ENCODE measurements at regions not wholly inside any gene's neighbourhood (a gene's known extent, or its start where the extent isn't known, plus 50 kb on each side); places are given as distances from the start of the nearest gene placed in this dataset.
"Not testable (repeated sequence)": the region's sequence is repeated elsewhere in the genome, so short reads cannot be mapped to it uniquely, and the experiment has no call there.

- DNase-seq: no peak
Observed at GRCh38 chr2:235219048-235219447, 267.2 kb downstream of the SH3BP4 start.

GRCh38 chr2:235220331-235220730 is 268.5 kb downstream of the SH3BP4 start:
- no peak for DNase-seq

- no peak for DNase-seq
Observed at GRCh38 chr2:235223011-235223410, 270.8 kb upstream of the AGAP1 start.

- no peak for DNase-seq
Observed at GRCh38 chr2:235224410-235224809, 269.4 kb upstream of the AGAP1 start.

GRCh38 chr2:235225261-235225660 is 268.6 kb upstream of the AGAP1 start:
- no peak for DNase-seq

- no peak for DNase-seq
Observed at GRCh38 chr2:235227590-235227989, 266.3 kb upstream of the AGAP1 start.

- not testable (repeated sequence) for DNase-seq
Observed at GRCh38 chr2:235228422-235228821, 265.4 kb upstream of the AGAP1 start.

GRCh38 chr2:235229236-235229635 is 264.6 kb upstream of the AGAP1 start:
- peak in 1 of 14 donors; percentile 2 for DNase-seq

- no peak for DNase-seq
Observed at GRCh38 chr2:235230821-235231601, 262.8 kb upstream of the AGAP1 start.

- no peak for DNase-seq
Observed at GRCh38 chr2:235232449-235233433, 261.1 kb upstream of the AGAP1 start.

- DNase-seq: no peak
Observed at GRCh38 chr2:235234736-235235135, 259.1 kb upstream of the AGAP1 start.

- no peak for DNase-seq
Observed at GRCh38 chr2:235235977-235236767, 257.7 kb upstream of the AGAP1 start.

- peak in 3 of 14 donors; percentile 12 to 40 (median 18) for DNase-seq
Observed at GRCh38 chr2:235238537-235238936, 255.3 kb upstream of the AGAP1 start.

- DNase-seq: no peak
Observed at GRCh38 chr2:235240574-235240973, 253.3 kb upstream of the AGAP1 start.

GRCh38 chr2:235244255-235245220 is 249.3 kb upstream of the AGAP1 start:
- no peak for DNase-seq

- no peak for DNase-seq
Observed at GRCh38 chr2:235247001-235247400, 246.8 kb upstream of the AGAP1 start.

GRCh38 chr2:235255693-235256092 is 238.2 kb upstream of the AGAP1 start:
- DNase-seq: no peak

- DNase-seq: no peak
Observed at GRCh38 chr2:235257590-235257989, 236.3 kb upstream of the AGAP1 start.

GRCh38 chr2:235262750-235263149 is 231.1 kb upstream of the AGAP1 start:
- DNase-seq: peak in 2 of 14 donors; percentile 9 to 36

- DNase-seq: peak in 13 of 14 donors; percentile 15 to 92 (median 63)
Observed at GRCh38 chr2:235263205-235264120, 230.4 kb upstream of the AGAP1 start.

All from C1 segment of cervical spinal cord (tissue), 14 donors.